Hippocampal formation (tissue), 2 donors: ENCODE measurements at regions not wholly inside any gene's neighbourhood (a gene's known extent, or its start where the extent isn't known, plus 50 kb on each side); places are given as distances from the start of the nearest gene placed in this dataset.
"Not testable (repeated sequence)": the region's sequence is repeated elsewhere in the genome, so short reads cannot be mapped to it uniquely, and the experiment has no call there.

ENCODE experiments used
- DNase-seq, 2 donors: peaks; one replicate each; lab custom pipeline; 2025; lab: John Stamatoyannopoulos, UW

DNA sequence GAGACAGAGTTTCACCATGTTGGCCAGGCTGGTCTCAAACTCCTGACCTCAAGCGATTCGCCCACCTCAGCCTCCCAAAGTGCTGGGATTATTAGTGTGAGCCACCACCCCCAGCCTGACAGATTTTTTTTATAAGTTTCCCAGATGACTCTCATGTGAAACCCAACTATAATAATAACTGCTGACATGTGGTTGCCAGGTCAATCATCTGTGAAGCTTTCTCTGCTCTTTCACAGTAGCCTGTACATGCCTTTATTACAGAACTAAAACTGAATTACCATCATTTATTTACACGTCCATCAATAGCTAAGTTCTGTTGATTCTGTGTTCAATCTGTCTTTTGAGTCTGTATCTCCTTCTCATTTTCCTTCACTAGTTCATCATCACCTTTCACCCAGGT, 218.5 kb downstream of the RPS29 start:
- no peak for DNase-seq

DNA sequence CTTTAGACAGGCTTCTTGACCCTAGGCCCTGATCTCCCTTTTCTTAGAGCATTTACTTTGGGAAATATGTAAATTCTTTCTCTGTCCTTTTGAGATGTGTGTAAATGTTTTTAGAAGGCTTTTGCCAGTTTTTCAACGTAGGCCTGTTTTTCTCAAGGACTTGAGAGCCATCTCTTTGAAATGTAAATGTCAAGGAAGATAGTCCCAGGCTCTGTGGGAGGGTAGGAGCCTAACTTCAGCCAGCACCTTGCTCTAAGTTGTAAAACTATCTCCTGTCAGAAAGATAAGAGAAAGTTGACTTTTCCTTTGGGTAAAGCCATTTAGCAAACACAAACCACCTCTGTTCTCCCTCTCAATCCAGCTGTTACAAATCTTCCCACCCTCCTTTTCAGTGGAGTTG, 219.8 kb downstream of the RPS29 start:
- no peak for DNase-seq

DNA sequence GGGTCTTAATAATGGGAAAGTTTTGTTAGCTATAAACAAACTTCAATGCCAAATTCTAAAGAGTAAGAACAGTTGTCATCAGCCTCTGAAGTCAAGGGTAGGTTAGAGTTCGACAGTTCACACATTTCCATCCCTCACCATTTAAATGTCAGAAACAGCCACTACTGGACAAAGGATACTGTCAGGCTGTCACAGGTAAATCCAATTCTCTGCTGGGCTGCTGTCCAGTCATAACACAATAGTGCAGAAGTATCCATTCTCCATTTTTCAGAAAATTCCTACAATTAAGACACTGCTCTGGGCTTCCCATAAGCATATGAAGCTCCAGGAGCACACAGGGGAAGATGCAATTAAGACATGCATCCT, 221.4 kb downstream of the RPS29 start:
- no peak for DNase-seq

DNA sequence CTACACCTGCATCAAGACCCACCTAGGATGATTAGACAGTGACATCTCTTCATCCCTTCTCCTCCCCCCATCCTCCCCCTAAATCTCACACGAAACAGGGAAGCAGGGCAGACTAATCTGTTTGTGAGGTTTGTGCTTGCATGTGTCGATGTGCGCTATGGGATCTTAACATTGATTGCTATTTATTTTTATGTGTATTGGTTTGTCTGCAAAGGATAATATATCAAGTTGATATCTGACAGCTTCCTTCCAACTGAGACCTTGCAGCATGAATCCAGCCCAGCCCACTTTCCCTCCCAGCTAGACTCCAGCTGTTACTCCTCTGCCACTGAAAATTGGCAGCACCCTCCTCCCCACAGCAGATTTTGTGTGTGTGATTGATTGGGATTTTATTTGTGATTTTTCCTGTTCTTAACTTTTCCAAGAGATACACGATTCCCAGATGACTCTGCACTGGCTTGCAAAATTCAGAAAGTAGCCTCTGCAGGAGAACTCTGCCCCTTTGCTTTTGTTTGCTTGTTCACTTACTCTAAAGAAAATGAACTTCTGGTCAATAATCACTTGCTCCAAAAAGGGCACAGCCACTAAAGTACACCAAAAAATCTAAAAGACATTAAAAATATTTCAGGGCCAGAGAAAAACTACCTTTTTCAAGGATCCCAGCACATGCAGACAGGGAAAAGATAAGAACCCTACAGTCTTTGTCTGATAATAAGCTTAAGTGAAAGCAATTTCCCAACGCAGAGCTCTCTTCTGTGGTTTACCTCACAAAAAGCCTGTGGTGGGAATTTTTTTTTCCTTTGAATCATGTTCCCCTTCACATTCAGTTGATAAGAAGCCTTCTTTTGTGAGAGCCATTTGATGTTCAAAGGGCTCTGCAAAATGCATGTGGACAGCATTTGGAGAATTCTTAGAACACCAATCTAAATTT, 222.1 kb downstream of the RPS29 start:
- DNase-seq = no peak

DNA sequence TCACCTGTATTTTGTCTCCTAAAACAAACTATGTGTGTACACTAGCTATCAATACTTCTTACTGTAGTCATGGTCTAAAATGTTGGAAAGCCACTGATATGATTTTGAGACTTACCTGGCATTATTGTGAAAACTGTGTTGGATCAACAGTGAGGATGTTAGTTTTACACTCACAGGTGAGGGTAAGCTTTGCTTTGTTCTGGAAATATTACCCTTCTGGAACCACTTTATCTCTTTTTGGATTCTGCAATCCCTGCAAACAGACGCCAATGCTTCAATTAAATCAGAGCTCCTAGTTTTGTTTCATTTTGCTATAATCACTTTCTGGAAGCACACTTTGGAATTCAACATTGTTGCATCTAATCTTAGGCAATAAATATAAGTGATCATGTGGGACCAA, 223.3 kb downstream of the RPS29 start:
- DNase-seq = no peak

DNA sequence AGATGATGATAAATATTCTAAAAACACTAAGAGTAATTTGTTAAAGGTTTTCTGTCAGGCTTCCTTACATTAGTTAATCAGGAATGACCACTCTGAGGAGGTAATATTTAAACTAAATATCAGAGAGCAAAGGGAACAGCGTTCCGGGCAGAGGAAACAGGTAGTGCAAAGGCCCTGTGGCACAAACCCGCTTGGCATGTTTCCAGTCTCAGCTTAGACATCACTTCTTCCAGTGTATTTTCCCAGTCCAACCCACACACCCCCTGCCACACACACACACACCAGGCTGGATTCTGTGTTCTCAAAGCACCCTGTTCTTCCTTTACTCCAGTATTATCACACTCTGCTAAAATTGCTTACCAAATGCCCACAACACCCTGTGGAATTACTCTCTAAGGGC, 247.1 kb downstream of the RPS29 start:
- no peak for DNase-seq

DNA sequence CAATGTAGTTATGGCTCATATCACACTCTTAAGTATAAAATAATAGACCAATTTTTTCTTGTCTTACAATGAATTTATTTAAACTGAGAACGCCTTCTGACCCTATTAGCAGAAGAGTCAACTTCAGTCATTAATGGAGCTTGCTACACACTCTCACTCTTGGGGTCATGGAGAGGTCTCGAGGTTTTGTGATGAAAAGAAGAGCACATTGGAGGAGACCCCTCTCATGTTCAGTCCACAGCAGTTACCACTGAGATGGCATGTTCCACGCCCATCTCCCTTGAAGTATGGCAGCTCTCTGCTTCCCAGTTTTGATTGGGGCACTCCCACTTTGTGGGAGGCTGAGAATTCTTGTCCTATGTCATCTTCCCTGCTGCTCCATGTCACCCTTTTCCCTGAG, 266.4 kb downstream of the RPS29 start:
- no peak for DNase-seq

DNA sequence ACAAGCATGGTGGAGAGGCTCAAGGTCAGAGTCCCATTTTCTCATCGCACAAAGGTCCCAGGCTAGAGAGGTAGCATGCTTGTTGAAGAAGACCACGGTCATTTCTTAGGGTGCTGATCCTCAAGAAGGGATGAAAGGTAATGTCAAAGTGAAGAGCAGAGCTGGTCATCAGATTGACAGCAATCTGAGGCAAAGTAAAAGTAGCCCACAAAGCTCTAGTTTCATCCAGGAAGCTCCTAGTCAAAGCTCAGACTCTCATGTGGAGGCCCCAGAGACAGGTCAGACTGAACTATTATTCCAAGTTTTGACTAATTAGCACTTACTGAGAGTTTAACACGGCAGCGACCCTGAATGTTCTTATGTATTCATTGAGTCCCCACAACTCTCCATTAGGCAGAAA, 270.6 kb downstream of the RPS29 start:
- no peak for DNase-seq

DNA sequence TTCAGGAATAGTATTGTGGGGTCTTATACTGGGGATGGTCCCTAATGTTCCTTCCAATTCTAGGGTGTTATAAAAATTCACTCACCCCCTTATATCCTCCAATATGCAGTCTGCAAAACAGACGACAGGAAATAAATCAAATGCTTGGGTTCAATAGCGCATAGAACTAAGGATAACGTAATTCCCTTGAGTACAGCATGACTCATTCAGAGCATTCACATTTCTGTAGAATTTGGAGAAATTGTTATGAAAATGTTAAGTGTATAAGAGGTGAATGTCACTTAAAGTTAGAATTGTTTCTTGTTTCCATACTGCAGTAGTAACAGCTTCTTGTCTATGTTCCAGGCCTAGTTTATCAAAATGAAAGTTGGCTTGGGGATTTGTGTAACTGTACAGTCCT, 271.4 kb downstream of the RPS29 start:
- no peak for DNase-seq

DNA sequence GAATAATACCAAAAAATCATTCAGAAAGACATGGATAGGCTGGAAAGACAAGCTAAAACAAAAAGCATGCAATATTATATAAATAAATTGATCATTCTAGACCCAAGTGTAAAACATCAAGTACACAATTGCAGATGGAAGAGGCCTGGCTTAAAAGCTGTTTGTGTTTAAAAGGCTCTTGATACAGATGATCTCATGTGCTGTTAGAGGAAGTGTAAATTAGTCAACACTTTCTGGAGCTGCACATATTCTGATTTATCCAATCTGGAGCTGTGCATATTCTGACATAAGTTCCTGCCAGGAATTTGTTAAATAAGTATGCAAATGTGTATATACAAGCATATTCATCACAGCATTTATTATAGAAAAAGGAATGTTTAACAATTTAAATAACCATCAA, 273.1 kb downstream of the RPS29 start:
- no peak for DNase-seq

DNA sequence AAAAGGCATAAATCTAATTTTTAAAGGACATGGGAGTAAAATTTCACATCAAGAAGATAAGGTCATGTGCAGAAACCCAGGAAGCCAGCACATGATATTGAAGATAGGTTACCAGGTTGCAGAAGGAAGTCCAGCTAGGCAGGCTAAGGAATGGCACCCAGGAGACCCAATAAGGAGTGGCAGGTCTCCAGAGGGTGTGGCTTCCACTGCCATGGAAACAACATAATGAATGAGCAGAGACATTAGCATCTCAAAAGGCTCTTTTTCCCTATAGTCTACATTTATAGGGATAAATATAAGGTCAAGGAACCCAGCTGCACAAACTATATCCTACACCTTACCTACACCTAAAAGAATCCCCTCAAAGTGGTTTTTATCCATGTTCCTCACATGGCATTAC, 275.9 kb downstream of the RPS29 start:
- no peak for DNase-seq

DNA sequence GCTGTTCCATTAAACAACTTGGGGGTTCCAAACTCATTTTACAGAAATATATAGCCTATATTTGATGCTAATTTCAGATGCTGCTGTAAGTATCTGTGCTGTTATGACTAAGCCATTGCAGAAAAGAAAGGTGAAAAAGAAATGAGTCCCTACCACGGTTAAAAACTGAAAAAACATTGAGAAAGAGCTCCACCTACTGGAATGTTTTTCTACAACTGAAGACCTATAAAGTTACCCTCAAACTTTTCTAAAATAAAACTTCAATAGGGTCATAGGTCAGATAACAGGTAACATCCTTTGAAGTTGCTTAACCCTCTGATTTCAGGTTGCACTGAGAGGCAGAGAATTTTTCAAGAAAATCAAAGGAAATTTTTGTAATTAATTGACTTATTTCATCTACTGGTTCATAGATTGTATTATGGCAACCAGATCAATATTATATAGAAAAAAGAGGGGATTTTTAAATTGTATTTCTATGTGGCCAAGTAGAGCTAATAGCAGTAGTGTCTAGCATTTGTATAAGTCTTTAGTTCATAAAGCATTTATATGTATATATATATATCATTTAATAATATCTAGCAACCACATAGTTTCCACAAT, 279.9 kb downstream of the RPS29 start:
- peak in 1 of 2 donors; percentile 16 for DNase-seq

DNA sequence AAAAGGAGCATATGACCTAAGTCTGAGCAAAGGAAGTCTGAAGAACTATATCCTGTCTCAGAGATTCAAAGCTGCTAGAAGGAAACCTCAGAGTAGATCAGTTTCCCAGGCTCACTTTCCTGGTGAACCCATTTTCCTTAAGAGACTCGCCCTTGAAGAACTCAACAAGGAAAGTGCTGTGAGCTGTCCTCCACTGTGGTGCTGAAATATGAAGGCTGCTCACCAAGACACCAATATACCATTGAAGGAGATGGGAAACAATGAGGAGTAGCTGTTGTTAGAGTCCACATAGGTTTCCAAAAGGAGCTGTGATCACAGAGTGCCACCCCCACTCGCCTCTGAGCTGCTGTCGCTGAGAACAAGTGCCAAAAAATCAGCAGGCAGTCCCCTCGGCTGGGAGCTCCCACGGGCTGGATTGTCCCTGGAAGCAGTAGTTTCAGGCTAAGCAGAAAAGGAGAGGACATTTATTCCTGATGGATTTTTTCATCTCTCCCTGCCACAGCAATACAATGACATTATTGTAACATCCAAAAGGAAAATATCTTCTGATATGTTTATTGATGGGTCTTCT, 282.1 kb downstream of the RPS29 start:
- DNase-seq = no peak

DNA sequence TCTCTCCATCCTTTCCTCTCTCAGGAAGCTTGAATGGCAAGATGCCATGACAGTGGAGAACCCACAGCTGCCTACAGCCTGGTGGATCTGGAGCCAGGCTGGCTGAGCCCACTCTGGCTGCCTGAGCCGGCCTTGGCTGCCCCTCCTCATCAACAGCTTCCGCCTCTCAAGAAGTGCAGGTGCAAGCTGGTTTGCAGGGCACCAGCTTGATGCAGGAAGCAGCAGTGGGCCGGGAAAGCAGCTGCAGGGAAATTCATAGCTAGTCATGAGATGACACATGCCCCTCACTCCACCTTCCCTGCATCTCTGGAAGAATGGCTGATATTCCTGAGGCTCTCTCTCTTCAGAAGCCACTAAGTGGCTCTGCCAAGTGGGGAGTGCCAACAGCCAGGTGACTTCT, 289.1 kb downstream of the RPS29 start:
- no peak for DNase-seq

DNA sequence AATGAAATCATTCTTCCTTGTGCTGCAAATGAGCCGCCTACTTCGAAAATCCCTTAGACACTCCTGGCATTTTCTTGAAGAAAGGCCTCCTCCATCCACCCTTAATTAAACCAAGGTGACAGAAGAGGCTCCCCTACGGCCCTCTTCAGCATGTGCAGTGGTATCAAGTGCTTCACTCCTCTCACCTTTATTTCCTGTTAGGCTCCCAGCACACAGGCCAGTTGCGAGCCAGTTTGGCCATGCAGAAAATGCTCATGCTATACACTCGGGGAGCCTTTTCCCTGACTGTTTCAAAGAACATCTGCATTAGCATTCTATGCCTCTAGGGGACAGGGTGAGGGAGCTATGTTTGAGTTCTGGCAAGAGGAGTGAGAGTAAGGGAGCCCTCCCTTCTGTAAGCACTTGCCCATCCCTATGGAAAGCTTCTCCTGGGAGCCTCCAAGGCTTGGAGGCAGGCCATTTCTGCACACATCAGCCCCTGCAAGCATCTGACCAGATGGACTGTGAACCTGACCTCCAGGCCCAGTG, 291.5 kb downstream of the RPS29 start:
- no peak for DNase-seq

DNA sequence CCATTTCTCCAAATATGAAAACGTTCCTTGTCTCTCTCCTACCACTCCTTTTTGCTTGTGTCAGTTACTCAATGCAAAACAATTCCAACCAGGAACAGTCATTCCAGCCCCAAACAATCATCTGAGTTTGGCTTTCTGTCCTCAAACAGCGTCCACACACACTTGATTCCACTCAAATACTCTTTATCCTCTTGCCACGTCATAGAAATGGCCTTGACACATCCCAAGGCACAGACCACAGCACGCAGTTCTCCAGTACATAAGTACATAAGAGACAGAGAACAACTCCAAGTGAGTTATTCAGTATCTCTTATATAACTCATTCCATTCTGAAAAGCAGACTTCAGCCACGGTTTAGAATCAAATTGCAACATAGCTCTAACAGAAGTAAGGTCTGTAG, 299.2 kb downstream of the RPS29 start:
- DNase-seq = no peak

DNA sequence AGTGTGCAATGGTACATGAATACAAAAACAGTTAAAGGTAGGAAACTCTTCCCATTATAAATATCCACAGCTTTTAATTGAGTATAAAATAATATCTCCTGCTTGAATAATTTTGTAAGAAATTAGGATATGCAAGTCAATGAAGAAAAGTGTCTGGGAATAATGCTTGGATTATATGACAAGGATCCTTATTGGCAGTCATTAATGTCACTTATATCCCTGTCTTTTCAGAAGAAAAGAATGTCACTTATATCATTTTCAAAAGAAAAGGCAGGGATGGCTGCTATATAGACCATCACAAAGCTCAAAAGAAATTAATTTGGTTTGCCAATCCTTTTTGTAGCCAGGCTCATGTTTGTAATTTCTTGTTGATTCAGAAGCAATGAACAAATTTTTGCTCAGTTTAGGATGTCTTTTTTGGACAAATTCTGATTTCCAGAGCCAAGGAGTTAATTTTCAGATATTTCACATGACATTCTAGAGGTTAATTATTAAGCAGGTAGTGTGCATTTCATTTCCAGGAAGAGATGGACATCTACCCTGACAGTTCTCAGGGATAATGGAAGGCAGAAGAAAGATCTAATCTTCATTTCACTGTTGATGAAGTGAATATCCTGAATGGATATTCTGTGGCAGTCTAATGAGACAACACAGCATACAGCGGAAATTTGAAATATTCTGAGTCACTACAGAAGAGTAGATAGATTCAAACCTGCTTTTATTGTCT, 299.8 kb downstream of the RPS29 start:
- no peak for DNase-seq

DNA sequence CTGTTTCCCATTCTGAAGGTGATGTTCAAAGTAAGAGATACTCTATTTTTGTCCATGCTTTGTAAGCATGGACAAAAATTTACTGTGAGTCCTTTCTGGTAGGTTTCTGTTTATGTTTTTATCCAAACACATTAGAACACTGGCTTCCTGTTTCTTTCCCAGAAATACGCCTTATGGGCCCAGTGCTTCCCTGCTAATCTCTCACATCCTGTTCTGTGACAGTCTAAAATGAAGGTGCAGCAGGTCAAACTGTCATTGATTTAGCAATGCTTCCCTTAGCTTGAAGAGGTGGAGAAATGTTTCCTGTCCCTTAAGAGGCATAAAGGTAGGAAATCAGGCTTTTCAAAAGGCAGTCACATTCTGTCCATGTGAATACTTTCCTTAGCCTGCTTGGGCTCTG, 305.6 kb downstream of the RPS29 start:
- DNase-seq = no peak

DNA sequence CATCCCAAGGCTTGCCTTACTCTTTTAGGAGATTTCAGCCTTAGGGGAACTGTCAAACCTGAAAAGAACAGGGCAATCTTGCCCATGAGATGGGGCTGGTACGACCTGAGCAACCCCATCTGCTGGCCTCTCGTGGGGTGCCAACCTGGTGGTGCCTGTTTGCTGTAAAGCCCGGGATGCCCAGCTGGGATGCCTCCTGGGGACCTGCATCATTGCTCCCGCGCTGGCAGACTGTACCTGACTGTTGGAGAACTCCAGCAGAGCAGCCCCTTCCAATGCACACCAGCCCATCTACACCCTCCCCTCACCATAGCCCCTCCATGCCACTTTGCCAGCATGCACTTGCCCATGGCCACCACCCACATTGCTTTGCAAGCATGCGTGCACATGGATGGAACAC, 335.7 kb downstream of the RPS29 start:
- DNase-seq = no peak

DNA sequence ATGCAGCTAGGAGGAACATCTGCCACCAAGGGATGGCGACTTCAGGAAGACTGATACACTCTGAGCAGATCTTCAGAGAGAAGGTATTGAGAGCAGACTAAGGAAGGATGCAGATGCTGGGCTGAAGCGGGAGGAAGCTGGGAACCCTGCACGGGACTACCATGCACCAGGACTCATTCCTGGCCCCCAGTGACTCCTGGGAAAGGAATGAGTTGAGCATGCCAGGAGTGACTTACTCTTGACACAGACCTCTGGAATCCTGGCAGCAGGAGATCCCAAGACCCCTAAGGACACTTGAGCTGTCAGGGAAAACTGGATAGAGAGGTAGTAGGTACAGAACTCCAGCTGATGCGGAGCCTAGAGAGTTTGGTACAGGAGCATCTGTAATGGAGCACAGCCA, 336.1 kb downstream of the RPS29 start:
- DNase-seq = no peak

DNA sequence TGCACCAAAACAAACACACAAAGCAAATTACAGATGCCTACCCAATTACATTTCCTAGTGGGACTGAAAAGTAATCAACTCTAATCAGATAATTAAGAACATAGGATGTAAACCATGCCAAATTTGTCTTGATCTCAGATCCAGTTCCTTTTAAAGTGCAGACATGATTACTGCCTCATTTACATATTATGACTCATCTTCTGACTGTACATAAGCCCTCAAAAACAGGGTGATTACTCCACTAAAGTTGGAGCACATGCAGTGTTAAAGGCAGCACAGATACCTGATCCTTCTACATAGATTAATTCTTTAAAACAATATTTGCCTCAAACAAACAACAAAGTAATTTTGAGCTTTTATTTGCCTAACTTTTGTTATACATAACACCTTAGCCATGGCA, 337.2 kb downstream of the RPS29 start:
- peak in 1 of 2 donors; percentile 0 for DNase-seq

DNA sequence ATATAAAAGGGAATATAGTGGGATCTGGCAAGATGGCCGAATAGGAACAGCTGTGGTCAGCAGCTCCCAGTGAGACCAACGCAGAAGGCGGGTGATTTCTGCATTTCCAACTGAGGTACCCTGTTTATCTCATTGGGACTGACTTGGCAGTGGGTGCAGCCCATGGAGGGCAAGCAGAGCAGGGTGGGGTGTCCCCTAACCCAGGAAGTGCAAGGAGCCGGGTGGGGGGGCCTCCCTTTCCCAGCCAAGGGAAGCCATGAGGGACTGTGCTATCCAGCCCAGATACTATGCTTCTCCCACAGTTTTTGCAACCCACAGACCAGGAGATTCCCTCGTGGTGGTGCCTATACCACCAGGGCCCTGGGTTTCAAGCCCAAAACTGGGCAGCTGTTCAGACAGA, 342.4 kb downstream of the RPS29 start:
- DNase-seq = not testable (repeated sequence)
